ENCODE measurements at regions not wholly inside any gene's neighbourhood (a gene's known extent, or its start where the extent isn't known, plus 50 kb on each side); places are given as distances from the start of the nearest gene placed in this dataset.
"Not testable (repeated sequence)": the region's sequence is repeated elsewhere in the genome, so short reads cannot be mapped to it uniquely, and the experiment has no call there.

DNA sequence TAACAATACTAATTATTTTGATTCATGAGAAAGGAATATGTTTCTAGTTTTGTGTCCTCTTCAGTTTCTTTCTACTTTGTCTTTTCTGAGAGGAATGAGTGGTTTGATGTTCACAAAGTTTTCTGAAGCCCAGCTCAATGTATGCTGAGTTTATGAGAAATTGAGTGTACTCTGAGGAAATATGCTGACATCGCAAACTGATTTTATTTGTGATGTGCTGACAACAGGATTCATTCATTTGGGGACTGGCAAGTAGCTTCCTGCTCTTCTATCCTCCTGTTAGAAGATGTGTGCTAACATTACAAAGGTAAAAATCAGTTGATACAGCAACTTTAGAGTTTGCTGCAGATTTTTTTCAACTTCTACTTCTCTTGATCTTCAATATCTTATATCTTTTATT, 403.2 kb upstream of the CDH19 start:
- no peak for DNase-seq

- DNase-seq: no peak
Observed at GRCh38 chr18:67001052-67001451, 397.2 kb upstream of the CDH19 start.

DNA sequence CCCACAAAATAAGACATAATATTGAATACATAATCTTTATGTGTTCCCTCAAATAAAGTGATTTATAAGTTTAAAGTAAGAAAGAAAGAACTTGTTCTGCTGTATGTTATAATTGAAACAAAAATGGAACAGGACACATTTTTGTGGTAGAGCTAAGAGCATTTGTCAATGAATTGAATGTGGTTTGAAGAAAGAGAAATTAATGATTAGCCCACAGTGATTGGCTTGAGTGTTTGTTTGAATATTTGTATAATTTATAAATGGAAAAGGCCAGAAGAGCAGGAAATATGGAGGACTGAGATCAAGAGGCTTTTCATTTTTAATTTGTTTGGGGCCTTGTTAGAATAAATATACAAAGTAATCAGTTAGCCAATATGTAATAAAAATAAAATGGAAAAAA, 395.1 kb upstream of the CDH19 start:
- no peak for DNase-seq

GRCh38 chr18:66995270-66995669, 391.4 kb upstream of the CDH19 start:
- no peak for DNase-seq

DNA sequence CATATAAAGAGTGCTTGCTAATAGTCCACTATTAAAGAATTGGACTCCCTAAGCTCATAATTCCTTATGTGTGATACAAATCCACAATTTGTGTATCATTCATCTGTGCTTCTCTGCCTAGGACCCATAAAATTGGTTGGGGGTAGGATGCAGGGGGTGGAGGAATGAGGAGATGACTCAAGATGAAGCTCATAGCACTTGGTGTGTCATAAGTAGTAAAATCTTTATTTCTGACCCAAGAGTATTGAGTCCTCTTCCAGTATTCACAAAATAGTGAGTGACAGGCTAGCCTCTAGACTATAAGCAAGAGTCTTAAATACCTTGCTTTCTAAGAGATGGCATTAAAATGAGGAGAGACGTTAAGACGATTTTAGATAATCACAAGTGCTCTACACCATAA, 390.9 kb upstream of the CDH19 start:
- DNase-seq: no peak

DNA sequence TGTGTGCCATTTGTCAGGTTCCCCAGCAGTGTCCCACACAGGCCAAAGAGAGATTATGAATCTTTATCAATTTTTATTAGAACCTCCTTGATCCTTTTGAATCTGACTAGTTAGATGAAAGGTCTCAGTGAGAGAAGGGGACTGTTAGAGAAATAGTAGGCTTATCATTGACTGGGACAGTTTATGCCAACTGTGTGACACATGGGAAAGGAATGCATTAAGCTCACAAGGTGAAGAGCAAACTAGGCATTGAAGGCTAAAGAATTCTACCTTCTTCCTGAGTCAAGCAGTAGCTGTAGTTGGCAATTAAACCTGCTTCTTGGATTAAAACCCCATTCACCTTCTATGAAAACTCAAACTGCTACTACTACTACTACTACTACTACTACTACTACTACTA, 389.6 kb upstream of the CDH19 start:
- DNase-seq: no peak

GRCh38 chr18:66990909-66991308, 387.0 kb upstream of the CDH19 start:
- no peak for DNase-seq

- no peak for DNase-seq
Observed at GRCh38 chr18:66979009-66979408, 375.1 kb upstream of the CDH19 start.

GRCh38 chr18:66972681-66973080, 368.8 kb upstream of the CDH19 start:
- no peak for DNase-seq

DNA sequence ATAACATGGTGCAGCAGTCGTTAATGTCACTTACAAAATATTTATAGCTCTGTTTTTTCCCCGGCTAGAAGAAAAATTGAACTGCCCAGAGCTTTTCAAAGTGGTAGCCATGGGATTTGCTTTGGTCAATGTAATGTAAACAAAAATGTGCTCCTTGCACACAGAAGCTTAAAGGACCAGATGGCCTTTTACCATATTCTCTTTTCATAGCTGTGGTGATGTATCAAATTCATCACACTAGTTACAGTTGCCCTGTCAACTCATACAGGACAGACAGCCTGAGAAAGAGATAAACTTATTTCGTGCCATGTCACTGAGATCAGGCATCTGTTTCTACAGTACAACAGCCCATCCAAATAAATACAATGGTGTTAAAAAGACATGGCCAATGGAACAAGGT, 368.1 kb upstream of the CDH19 start:
- no peak for DNase-seq

DNA sequence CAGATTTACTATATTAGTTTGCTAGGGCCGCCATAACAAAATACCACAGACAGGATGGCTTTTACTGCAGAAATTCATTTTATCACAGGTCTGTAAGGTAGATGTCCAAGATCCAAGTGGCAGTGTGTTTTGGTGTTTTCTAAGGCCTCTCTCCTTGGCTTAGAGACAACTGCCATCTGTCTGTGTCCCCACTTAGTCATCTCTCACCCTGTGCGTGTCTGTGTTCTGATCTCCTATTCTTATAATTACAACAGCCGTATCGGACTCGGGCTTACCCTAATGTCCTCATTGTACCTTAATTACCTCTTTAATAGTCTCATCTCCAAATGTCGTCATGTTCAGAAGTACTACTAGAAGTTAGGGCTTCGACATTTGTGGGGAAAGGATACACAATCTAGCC, 362.3 kb upstream of the CDH19 start:
- DNase-seq: no peak

DNA sequence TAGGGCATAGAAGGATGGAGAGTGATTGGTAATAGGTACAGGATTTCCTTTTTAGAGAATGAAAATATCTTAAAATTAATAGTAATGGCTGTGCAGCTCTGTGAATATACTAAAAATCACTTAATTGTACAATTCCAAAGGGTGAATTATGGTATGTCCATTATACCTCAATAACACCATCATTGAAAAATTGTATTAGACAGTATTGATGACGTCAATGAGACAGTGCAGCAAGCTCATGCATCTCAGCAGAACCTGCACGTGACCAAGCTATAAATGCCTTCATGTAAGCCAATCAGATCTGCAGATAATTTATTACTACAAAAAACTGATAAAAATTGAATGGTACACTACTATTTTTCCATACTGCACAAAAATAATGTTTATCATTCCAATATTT, 354.4 kb upstream of the CDH19 start:
- DNase-seq: no peak

DNA sequence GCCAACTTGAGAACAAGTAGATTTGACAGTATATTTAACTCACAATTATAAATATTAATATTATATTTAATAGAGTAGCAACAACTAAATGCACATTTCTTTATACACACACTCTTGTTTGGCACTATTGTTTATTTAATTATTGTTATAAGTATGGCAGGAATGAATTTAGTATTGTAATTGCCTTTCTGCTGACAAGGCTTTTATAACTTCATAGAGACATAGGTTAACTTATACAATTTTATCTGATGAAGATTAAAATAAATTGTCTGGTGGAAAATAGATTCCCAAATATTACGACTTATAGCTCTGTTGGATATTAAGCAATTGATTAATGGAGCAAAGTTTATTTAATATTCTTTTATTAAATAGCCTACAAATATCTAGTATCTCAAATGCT, 347.9 kb upstream of the CDH19 start:
- no peak for DNase-seq

DNA sequence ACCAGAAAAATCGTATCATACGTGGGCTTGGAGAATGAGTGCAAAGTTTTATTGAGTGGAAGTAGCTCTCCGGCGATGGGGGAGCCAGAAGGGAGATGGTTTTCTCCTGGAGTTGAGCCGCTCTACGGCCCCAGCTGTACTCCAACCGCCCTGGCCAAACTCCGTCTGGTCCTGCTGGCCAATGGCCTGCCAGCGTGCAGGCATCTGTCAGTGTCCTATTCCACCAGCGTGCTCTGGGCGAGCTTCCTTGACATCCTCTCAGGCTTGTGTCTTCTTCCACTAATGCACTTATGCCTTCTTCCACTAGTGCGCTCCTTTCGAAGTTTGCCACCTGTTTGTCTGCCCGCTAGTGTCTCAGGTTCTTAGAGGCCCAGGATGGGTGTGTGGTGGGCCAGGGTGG, 345.5 kb upstream of the CDH19 start:
- DNase-seq: no peak

DNA sequence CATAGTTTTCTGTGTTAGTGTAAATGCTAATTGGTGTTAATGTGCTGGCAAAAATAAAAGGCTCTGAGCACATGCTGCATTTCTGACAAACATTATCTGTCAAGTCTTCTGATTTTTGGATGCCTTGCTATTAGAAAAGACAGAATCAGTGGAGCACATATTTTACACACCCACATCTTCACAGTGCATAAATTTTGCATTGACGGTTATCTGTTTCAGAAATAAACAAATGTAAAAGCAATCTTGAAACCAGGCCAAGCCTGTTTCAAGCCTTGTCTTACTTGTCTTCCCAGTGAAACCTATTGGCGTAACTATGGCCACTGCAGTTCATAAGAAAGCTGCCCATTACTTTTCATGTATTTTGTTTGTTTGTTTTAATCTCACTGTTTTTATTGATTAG, 333.7 kb upstream of the CDH19 start:
- DNase-seq: no peak

DNA sequence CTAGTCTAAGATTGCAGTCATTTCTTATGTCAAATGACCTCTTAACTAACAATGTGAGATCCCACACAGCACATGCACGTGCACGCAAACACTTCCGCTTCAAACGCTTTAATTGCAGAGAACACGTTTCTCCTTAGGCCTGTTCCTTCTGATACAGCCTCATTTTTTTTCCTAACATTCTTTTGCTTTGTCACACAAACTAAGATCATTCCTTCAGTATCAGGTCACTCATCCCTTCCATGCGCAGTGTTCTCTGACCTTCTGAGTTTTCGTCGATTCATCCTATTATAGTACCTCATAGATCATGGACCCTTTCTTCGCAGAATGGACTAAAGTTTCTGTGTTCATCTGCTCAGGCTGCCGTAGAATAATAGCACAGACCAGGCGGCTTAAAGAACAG, 327.1 kb upstream of the CDH19 start:
- no peak for DNase-seq

- DNase-seq: no peak
Observed at GRCh38 chr18:66916834-66917233, 312.9 kb upstream of the CDH19 start.

DNA sequence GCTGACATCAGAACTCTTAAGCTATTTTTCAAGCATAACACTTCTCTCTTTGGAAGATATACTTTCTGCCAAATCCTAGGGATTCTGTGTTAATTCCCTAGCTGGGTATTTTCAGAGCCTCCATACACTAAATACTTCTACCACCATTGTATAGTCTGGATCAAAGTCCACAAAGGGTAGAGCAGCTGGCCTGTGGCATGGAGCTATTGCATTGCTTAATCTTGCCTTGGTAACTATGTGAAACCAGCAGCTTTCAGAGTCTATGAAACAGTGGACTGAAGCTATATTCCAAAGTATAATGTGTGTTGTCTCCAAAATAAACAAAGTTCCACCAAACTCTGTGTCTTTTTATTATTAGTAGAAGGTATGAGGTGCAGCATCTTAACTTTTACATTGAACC, 296.9 kb upstream of the CDH19 start:
- DNase-seq: no peak

- DNase-seq: no peak
Observed at GRCh38 chr18:66895631-66896030, 291.7 kb upstream of the CDH19 start.

- DNase-seq: no peak
Observed at GRCh38 chr18:66894851-66895250, 291.0 kb upstream of the CDH19 start.

GRCh38 chr18:66892388-66892787, 288.5 kb upstream of the CDH19 start:
- not testable (repeated sequence) for DNase-seq

DNA sequence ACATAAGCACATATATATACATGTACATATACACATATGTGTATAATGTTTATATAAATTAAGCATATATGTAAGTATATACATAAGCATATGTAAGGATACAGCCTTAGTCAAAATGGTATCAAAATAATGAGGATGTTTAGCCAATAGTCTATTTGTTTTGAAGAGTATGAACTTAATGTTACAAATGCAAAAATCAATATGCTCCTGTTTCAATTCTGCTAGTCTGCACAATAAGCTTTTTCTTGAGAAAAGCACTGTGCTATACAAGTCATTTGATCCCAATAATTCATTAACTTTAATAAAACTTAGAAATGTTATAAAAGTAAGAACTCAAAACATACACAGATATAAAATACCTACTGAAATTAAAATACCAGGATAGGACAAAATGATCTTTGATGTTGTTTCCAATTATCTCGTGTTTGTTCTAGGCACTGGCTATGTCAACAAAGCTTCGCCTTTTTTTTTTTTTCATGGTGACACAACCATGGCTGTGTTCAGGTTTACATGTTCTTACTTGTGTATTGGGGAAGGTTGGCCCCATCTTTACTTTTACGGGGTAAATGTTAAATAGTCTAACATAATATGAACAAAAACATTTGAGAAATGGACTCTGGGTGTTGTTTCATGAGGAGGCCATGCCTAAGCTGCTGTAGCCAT, 271.1 kb upstream of the CDH19 start:
- DNase-seq: no peak

GRCh38 chr18:66874375-66874774, 270.5 kb upstream of the CDH19 start:
- DNase-seq: no peak

- no peak for DNase-seq
Observed at GRCh38 chr18:66873899-66874298, 270.0 kb upstream of the CDH19 start.

DNA sequence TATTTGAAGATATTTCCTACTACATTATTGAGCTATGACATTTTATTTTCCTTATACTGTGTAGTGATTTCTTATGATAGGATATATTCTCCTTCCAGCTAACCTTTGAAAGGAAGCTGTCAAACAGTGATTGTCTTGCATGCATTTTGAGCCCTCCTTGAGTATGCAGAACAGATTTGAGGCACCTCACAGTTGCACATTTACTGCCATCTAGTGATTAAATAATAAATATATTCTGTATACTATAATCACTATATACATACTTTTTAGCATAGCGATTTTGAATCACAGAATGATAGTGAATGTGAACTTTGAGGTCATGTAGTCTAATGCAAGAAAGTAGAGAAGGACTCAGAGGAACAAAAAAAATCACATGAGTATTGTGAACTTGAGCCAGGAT, 268.4 kb upstream of the CDH19 start:
- no peak for DNase-seq
